ENCODE measurements at regions not wholly inside any gene's neighbourhood (a gene's known extent, or its start where the extent isn't known, plus 50 kb on each side); places are given as distances from the start of the nearest gene placed in this dataset.

DNA sequence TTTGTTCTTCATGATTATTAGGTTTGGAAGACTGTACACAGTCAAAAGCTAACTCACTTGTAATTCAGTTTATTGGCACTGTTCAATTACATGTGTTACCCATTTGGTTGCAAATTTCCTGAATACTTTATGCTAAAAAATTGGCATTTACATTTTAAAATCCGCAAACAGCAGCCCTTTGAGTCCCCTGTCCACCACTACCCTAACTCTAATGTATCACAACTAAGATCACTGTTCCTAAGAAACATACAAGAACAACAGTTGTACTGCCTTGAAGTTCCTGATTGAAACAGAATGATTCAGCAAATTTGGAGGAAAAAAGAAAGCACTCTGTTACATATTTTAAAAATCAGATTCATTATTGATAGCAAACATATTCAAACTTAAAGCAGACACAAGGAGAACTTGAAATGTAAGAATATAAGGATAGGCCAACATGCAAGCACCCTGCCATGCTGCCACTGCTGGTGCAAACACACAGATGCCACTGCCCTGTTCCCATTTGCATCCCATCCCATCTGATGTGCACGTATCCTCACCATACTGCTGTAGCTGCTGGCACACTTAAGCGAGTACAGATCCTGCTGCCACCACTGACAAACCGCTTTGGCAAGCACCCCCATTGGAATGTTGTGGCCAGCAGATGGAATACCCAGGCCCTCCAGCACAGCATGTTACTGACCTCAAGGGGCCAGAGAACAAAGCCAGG, 343.4 kb downstream of the PPP1R2C start:
- TF ChIP-seq GABPA (IDR thresholded peaks at IDR 0.05; ENCODE audit: low read depth): no peak
- no peak for TF ChIP-seq POLR2AphosphoS5 (IDR thresholded peaks at IDR 0.05; ENCODE audit: low read depth)
- no peak for TF ChIP-seq REST (IDR thresholded peaks at IDR 0.05; ENCODE audit: insufficient replicate concordance, low read depth)
- no peak for TF ChIP-seq CTCF (IDR thresholded peaks at IDR 0.05; ENCODE audit: insufficient read depth, low read length)
- TF ChIP-seq SPI1 (IDR thresholded peaks at IDR 0.05; ENCODE audit: borderline replicate concordance, low read depth): no peak
